Dedifferentiated amniotic fluid mesenchymal stem cell (primary cell): ENCODE measurements at regions not wholly inside any gene's neighbourhood (a gene's known extent, or its start where the extent isn't known, plus 50 kb on each side); places are given as distances from the start of the nearest gene placed in this dataset.

Experiments used
- DNase-seq: peaks from one replicate; pipeline ENCODE4 v3.0.0-alpha.2; 2016; ENCODE audit errors: extremely low spot score

DNA sequence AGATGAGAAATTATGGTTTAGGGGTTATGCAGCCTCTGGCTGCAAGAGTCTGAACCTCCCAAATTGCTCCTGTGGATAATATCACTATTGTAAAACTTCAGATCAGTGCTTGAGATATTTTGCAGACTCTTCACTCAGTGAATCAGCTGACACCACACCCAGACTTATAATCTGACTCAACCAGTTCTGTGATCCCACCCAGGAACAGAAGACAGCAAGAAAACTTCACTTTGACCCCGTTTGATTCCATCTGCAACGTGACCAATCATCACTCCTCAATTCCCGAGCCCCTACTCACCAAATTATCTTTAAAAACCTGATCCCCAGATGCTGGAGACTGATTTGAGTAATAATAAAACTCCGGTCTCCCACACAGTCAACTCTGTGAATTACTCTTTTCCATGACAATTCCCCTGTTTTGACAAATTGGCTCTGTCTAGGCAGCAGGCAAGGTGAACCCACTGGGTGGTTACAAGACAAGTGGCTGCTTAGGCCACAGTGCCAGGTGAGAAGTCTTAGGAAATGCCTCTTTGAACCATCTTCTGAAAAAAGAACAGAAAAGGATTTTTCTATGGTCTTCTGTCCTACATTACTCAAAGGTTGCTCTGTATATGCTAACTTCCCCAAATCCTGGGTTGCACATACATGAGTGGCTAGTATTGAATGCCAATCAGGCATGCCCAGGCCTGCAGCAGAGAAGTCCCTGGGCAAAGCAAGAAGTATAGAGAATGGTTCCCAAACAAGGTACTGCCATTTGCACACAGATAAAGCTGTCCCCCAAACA lies 588.0 kb downstream of the PRELID2 start:
- no peak for DNase-seq

DNA sequence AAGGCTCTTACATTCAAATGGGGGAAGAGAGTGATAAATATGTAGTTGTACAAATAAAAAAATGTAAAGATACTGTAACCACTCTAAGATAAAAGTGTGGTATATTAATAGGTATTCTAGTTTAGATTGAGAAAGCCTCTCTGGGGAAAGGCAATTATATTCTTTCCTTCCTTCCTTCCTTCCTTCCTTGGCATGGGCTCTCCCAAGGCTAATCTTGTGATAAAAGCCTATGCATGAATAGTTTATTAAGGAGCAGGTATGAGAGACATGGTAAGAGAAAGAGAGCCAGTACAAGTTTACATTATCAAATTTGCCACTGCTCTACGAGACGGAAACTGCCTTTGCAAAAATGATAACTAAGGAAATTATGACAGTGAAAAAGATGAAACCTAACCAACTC lies 588.8 kb downstream of the PRELID2 start:
- no peak for DNase-seq

DNA sequence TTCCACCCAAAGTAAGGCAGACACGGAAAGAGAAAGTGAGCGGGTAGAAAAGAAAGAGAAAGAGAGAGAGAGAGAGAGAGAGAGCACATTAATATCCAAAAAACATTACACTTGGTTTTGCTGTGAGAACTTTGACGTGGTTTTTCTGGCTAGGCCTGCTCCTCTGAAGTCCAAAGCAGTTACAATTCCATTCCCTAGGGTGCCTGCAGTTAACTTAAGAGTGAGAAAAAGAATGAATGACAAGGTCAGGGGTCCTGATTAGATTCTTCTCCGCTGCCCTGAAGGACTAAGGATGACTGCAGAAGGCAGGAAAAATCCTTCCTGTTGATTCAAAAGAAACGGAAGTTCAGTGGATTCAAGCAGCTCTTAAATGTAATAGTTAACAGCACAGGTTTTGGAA lies 589.8 kb downstream of the PRELID2 start:
- no peak for DNase-seq

DNA sequence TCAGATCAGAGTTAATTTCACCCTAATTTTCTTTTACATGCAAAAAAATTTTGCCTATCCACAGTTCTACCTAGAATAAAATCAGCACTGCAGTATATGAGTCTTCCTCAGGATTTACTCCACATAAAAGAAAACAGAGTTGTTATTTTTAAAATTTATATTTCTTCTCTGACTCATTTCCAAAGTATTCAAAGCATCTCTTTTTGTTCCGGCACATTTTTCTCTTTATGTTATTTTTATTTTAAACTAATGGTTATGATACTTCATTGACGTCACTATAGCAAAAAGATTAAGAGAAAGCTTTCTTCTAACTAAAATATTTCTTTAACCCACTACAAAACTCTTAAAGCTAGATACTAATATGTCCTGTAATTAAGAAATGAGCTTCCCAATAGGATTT lies 590.4 kb downstream of the PRELID2 start:
- DNase-seq, result peak; percentile 71

DNA sequence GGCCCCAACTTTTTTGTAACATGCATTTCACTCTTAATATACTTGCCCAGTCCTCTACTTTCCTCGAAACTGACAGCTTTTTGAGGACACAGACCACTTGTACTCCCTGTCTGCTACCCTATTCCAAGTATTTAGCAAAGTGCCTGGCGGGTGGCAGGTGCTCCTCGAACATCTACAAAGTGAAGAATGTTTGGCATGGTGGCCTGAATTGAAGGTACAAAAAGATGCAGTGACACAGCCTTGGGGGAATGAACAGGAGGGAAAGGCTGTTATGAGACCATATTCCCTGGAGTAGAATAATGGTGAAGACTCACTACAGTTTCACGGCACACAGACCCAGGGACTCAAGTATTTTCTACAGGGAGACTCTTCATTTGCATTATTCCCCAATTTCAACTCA lies 590.9 kb downstream of the PRELID2 start:
- DNase-seq, result no peak

DNA sequence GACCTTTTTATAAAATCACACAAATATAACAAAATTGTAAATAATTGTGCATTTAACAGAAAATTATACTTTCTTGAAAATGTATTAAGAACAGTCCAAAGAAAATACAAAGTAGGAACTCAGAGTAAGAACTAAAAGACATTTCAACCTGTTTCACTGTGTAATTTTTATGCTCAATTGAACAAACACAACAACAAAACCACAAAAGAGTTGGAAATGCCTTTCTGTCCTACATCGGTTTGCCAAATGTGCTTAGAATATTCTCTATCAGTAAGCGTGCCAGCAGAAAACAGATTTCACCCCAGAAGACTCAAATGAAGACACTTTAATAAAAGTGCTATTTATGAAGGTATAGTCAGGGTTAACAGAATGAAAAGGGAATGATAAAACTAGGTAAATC lies 592.1 kb downstream of the PRELID2 start:
- DNase-seq, result no peak

DNA sequence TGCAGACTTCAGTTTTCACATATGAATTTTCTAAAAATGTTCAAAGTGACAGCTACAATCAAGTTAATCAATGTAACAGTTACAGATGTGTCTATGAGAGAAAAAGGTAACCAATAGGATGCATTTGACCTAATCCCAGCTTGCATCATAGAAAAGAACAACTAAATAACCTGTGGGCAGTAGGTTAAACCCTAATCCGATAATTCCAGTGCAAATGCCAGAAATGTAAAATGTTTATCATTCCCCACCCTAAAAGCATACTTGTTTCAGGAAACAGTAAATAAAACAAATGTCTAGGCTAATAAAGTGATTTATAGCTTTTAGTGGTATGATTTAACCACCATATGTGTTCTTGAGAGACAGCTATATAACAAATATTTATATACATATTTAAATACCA lies 592.6 kb downstream of the PRELID2 start:
- no peak for DNase-seq

DNA sequence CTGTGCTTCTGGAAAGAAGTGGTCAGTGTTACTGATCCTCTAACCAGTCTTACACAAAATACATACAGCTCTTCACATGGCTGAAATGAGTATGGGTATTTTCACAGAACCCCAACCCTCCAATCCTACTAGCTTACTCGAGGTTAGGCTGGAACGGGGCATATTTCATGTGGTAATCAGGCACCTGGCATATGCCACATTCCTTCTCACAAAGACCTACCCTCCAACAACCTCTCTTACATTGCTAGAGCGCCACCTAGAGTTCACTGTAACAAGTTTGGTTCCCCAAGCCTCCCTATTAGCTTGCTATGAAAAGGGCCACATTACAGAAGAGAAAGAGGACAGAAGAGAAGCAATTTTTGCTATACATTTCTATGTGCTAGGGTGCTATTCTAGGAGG lies 597.3 kb downstream of the PRELID2 start:
- no peak for DNase-seq

DNA sequence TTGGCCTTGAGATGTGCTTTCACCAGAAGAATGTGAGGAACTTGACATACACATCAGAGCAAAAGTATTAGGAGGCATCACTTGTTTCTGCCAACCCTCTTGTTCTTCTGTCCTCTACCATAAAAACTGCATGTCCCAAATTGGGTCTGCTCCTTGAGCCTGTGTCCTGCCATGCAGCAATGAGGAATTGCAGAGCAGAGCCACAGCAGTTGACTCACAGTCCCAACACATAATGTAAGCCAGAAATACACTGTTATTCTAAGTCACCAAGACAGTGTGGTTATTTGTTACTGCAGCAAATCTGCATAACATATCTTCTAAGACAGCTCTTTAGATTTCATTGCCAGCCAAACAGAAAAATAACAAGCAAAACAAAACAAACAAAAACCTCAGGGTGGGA lies 598.2 kb downstream of the PRELID2 start:
- no peak for DNase-seq

DNA sequence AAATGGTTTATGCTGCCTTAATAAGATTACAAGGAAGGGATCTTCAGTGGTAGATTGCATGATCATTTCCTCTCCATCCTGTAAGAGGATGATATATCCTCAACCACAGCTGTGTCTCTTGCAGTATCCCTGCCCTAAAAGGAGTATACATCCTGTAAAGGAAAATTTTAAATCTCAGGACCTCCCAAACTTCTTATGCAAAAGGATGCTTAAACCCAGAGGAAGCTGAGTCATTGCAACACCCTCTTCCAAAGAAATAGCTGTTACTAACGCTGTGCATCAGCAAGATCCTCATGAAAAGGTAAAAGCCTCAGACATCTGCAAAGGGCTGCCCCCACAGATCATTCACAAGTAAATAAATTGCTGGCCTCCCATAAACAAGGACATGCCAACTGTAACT lies 599.0 kb downstream of the PRELID2 start:
- DNase-seq, result no peak

DNA sequence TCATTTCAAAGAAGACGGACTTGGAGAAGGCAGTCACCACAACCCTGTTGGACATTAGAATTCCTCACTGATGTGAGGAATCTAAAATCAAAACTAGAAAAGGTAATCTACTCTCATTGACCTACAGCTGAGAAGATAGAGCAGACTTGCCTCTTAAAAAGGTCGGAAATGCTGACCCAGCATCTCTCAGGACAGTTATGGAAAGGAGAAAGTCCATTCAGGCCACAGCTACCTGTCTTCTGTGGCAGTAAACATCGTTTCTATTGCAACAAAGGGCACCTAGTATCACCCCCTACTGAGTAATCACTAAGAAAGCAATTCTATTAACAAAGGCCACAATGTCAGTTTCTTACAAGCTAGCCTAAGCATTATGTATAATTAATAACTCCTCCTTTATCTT lies 601.7 kb downstream of the PRELID2 start:
- DNase-seq, result no peak

DNA sequence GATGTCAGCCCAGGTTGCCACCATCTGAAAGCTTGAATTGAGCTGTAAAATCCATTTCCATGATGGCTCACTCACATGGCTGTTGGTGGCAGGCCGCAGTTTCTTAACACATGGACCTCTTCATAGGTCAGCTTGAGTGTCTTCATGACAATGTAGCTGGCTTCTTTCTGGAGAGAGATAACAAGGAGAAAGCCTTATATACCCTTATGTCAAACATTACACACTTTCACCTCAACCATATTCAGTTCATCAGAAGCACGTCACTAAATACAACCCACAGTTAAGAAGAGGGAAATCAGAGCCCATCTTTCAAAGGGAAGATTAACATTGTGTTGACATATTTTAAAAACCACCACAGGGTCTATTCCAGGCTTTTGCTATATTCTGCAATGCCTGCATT lies 604.4 kb downstream of the PRELID2 start:
- DNase-seq, result no peak

DNA sequence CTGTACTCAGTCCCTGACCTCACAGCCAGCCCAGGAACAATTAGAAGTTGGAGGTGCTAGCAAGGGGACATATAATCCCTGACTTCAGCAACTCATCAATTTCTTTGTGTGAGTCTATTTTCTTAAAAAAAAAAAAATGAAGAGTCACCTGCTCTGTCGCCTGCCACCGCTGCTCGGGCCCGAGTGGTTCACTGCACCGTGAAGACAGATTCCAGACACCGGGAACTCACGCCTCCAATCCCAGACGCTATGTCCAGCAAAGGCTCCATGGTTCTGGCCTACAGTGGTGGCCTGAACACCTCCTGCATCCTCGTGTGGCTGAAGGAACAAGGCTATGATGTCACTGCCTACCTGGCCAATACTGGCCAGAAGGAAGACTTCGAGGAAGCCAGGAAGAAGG lies 606.6 kb downstream of the PRELID2 start:
- no peak for DNase-seq

DNA sequence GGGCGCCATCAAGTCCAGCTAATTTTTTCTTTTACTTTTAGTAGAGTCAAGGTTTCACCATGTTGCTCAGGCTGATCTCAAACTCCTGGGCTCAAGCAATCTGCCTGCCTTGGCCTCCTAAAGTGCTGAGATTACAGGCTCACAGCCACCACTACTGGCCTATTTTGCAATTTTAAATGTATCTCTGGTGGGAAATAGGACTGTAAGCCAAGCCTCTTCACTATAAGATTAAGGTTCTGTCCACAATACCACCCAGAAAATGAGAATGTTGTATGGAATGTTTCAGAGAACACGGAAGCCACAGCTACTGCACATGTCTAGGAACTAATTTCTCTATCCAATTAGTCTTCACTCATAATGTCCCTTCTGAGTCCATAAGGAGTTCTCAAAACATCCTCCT lies 607.3 kb downstream of the PRELID2 start:
- no peak for DNase-seq

DNA sequence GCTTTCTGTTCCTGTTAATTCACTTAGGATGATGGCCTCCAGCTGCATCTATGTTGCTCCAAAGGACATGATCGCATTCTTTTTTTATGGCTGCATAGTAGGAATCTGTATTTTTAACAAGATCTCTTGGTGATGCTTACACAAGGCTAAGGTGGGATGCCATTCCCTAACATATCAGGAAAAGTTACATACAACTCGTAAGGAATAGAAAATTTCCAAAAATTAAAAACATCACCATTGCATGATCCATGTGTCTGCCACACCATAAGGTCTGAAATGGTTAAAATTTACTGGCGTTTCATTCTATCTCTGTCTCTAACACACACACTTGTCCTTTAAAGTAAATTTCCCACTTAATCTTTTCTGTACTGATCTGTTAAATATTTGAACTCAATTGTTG lies 608.4 kb downstream of the PRELID2 start:
- no peak for DNase-seq

DNA sequence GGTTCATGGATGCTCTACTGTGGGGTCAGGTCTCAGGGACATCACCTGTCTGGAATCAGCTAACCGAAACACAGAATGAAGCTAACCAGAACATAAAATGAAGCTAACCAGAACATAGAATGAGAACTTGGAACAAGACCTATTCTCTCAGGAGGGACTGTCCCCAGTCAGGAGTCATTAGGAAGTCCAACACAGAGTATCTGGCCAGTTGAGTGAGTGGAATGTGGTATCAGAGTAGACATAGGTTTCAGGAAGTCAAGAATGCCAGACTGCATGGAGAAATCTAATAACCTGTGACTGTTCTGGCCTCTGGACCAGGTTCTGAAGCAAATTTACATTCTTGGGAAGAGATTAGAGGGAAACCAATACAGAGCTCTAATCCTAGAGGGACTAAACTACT lies 609.6 kb downstream of the PRELID2 start:
- DNase-seq, result no peak

DNA sequence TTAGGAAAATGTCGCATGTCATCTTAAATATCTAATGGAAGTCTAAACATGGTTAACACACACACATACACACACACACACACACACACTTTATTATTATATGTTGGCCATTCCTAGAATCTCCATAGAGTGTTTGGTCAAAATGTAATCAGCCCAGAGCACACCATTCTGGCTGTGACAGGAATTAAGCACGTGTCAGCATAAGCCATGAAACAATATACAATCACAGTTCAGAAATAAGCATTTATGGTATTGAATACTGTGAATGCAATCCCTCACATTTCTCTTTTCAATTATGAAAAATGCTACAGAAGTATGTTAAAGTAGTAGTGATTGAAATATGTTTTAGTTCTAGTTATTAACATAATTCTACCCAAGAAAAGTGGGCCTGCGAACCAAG lies 611.6 kb downstream of the PRELID2 start:
- DNase-seq, result no peak

DNA sequence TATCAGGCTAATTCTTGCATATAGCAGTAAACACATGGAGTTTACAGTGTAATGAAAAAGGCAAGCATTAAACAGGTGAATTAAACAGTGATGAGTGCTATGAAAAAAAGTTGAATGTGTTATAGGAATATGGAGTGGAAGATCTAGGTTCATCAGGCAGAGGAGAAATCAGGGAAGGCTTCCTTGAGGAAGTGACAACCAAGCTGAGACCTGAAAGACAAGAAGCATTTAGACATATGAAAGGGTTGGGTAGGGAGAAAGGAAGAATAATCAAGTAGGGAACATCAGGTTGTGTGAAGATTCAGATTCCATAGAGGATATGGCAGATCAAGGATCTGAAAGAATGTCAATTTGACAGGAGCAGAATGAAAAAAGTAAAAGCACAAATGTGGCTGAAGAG lies 612.5 kb downstream of the PRELID2 start:
- no peak for DNase-seq

DNA sequence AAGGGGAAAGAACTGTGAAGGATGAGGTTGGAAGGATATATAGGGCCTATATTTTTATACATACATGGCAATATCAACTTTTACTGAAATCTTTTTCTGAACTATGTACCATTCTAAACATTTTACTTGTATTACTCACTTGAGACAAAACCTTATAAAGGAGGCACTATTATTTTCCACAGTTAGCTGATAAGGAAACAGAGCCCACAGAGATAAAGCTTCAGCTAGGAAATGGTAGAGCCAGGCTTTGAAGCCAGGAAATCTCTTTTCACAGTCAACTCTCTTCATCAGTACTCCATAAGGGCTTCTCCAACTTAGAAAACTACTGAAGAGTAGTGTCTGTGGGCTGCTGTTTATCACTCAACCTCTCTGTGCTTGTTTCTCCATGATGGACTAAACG lies 613.7 kb downstream of the PRELID2 start:
- no peak for DNase-seq

DNA sequence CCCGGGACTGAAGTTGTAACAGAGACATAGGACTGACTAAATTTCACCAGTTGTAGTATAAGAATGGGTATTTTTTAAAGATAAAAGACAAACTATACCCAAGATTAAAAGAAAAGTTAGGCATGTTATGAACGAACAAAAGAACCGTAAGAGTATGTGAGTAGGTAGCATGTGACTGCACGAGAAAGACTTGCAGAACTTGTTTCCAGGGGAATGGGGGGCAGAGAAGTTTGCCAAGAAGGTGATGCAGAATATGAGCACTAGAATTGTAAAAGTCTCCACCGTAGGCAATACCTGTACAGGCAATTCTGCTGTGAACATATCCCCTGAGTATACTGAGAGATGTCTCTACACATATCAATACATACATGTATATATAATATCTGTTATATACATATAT lies 614.7 kb downstream of the PRELID2 start:
- DNase-seq, result no peak

DNA sequence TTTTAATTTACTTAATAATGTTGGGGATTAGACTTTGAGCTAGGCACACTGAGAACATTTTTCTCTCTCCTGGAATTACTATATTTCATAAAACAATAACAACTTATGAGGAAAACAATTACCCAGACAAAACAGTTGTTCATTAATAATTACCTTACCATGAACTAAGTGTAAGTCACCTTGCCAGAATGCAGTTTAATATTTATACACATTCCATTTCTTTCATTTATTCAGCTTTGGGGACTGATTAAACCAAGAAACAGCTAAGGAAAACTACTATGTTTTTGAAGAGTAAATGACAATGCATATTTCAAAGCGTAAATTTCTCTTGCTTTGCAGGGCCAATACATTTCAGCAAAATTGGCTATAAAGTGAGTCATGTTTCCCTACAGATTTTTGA lies 616.2 kb downstream of the PRELID2 start:
- no peak for DNase-seq

DNA sequence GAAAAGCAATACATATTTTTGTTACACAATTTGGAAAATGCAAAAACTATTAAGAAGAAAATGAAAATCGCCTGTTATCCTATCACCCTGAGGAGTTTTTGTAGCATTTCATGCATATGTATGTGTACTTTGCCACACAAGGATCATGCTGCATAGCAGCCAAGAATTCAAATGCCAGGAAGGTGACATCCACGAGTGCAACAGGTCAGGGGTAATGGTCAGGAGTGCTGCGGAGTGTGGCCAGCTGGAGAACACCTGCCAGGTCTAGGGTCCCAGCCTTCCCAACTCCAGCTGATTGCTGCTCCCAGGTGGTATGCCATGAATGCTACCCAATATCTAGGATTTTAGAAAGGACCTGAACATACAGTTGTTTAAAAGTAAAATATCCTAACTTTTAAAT lies 617.1 kb downstream of the PRELID2 start:
- no peak for DNase-seq

DNA sequence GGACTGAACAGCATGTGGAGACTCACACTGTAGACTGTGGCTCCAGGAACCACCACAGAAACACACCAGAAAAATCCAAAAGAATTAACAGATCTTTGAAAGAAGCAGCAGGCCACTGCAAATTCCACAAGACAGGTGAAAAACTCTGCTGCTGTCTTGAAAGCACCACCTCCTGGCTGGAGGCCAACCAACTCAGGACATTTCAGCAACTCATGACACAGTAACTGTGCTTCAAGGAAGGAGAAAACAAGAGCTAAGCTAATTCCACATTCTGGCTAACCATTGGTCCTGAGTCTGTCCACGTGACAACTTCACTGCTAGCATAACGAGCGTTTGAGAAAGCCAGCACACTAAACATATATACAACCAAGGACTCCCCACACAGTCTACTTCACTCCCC lies 625.1 kb downstream of the PRELID2 start:
- no peak for DNase-seq

DNA sequence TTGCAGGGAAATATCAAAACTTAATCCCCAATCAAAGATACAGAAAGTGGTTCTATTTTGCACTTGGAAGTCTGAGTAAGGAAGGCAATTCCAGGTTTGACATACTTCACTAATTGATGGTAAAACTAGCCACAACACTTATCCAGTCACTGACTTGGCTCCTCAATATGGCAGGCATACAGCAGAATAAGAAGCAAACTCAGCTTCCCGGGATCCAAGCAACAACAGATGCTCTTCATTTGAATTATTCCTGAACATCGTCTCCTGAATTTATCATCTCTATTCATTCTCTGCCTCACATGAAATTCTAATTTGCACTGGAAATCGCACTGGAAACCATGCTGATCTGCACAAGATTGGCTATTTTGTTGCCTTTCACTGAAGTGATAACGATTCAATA lies 629.6 kb downstream of the PRELID2 start:
- DNase-seq, result no peak
